Stimulated activated CD4-positive, alpha-beta T cell treated with anti-CD3 and anti-CD28 coated beads, TNF-alpha, amount 100 ng/mL, for 24 hours (primary cell): ENCODE measurements at regions not wholly inside any gene's neighbourhood (a gene's known extent, or its start where the extent isn't known, plus 50 kb on each side); places are given as distances from the start of the nearest gene placed in this dataset.

ENCODE experiments used
- DNase-seq, 3 experiments: peaks; one replicate each; pipeline ENCODE4 v3.0.0-alpha.2; 2020; ENCODE audit warnings: low read depth in 3 of 3

DNA sequence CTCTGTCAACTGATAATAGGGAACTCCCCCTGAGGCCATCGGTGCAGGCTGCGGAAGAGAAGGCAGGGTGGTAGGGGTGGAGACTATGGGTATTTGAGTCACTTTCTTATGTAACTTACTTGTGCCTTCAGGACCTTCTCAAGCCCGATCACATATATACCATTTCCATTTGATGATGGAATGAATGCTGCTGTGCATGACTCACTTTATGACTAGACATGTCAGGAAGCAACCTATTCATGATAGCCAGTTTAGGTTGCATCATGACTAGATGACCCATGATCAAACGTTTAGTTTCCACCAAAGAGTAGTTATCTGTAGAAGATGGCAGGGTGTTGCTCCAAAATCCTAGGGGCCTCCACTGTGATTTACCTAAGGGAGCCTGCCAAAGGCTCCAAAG is 435.5 kb downstream of the DTHD1 start:
- no peak for DNase-seq

DNA sequence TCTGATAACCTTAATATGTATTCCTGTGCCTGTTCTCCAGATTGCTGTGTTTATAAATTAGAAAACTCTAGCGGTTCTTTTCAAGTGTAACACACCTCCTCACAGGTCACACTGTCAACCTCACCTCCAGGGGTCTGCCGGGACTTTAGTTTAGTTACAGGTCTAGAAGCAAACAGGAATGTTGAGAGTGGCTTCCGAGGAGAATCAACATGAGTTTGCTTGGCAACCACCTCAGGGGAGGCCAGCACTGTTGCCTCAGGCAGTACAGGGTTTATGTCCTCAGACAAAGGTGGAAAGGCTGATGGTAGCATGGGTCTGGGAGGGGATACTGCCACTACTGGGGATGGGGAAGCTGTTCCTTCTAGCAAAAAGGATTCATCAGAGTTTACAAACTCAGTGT is 438.0 kb downstream of the DTHD1 start:
- DNase-seq, result no peak

DNA sequence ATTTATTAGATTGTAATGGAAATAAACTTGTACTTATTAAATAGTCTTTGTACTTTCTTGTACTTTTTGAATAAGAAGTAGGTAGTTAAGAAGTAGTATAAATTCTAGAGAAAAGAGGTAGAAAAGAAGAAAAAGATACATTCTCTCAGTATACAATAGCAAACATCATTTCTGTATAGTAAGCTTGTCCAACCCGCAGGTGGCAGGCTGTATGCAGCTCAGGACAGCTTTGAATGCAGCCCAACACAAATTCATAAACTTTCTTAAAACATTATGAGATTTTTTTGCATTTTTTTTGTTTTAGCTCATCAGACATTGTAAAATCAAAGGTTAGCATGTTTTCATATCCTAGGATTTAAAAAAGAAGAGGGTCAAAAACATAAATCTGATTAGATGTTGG is 441.6 kb downstream of the DTHD1 start:
- DNase-seq, result no peak

DNA sequence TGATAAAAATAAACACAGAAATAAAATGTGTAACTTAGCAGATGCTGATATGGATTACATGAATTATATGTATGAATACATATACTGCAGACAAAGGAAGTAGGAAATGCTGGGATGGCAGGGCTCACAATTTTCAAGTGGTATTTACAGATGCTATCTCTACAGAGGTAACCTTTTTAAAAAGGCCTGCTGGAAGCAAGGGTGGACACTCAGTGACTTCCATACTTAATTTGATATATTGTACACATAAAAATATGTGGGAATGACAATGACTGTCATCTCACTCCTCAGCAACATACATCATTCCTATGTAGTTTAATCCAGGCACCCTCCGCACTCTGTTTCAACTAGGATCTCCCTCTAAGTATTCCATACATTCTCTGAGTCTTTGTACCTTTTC is 452.9 kb downstream of the DTHD1 start:
- no peak for DNase-seq

DNA sequence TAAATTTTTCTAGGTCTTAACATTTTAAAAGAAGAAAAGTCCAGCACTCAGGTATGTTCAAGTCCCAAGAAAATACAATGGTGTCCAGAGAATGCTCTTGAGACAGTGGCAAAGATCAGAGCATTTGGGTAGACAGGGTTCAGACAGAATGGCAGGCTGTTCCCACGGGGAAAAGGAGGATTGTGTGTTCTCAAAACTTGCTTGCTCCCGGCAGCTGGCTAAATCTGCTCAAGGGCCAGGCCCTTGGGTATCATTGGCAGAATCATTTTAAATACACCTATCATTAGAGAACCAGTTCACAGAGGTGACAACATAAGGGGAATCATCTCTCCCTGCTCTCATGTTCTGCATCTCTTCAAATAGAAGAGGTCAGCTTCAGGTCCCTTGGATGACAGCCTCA is 456.3 kb downstream of the DTHD1 start:
- DNase-seq, result no peak

DNA sequence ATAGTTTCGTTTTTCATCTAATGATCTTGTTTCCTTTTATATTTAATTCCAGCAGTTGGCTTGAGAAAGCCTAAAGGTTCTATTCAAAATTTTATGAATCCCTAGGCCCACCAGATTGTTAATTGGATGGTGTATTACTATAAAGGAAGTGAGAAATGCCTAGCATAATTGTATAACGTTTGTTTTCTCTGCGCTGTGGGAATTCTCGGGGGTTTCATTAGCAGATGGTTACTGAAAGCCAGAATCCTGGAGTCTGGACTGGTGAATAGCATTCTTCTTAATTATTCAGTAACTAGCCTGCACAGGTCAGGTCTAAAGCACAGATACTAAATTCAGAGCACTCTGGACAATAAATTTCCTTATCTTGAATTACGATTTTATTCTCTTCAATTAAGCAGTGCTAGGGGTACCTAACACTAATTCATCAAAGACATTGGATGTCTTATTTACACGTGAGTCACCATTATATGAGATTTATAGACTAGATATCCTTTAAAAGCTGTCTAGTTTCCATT is 459.4 kb downstream of the DTHD1 start:
- no peak for DNase-seq

DNA sequence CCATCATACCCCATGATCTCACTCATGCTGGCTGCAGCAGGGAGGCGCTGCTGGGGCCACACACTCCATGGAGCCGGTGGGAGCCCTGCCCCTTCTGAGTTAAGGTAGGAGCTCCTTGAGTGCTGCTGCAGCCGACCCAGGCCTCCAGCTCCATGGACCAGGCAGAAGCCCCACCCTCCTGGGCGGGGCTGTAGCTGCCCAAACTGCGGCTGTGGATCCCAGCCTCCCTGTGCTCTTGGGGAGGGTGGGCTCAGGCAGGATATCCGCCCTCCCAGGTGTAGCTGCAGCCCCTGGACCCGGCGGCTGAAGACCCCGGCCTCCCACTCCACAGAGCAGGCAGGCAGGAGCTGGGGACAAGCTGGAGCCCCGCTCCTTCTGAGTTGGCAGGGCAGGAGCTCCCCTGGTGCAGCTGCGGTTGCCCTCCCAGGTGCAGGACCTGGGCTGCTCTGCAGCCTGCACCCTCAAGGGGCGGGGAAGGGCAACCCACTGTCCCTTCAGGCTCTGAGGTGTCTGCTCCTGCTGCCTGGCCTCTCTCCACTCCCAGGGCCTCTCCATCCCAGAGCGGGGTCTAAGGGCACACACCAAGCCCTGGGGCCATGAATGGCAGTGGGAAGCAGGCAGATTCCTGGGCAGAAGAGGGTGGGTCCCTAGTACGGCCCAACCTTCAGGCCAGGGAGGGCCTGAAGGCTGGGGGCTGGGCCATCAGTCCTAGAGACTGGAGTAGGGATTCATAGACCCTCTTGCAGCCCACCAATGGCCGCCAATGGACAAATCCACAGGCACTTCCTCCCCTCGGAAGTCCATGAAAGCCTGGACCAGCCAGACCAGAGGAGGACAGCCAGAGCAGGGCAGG is 466.1 kb downstream of the DTHD1 start:
- no peak for DNase-seq

DNA sequence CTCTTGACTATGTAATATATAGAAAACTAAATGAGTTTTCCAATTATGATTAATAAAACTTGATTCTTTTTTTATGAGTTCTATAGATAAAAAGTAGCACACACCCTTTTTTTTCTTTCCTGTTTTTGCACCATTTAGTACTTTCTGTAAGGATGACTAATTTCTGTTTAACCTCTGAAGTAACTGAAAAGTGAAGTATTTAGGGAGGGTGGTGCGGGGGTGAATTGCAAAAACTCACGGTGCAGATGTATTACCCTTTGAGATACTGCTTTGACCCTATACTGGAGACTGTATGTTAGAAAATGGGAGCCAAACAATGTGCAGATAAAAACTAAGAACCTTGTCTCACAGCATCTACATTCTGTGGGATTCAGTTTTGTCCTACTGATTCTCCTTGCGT is 471.6 kb downstream of the DTHD1 start:
- no peak for DNase-seq

DNA sequence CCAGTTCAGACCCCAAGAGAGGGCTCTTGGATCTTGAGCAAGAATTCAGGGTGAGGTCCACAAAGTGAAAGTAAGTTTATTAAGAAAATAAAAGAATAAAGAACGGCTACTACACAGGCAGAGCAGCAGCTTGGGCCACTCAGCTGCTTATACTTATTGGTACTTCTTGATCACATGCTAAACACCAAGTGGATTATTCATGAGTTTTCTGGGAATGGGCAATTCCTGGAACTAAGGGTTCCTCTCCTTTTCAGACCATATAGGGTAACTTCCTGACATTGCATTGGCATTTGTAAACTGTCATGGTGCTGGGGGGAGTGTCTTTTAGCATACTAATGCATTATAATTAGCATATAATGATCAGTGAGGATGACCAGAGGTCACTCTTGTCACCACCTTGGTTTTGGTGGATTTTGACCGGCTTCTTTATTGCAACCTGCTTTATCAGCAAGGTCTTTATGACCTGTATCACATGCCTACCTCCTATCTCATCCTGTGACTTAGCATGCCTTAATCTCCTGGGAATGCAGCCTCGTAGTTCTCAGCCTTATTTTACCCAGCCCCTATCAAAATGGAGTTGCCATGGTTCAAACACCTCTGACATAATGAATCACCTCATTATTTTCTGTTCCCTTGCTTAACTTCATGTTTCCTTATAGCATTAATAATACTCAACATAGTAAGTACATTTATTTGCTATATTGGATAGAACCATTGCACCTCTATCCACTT is 476.3 kb downstream of the DTHD1 start:
- no peak for DNase-seq

DNA sequence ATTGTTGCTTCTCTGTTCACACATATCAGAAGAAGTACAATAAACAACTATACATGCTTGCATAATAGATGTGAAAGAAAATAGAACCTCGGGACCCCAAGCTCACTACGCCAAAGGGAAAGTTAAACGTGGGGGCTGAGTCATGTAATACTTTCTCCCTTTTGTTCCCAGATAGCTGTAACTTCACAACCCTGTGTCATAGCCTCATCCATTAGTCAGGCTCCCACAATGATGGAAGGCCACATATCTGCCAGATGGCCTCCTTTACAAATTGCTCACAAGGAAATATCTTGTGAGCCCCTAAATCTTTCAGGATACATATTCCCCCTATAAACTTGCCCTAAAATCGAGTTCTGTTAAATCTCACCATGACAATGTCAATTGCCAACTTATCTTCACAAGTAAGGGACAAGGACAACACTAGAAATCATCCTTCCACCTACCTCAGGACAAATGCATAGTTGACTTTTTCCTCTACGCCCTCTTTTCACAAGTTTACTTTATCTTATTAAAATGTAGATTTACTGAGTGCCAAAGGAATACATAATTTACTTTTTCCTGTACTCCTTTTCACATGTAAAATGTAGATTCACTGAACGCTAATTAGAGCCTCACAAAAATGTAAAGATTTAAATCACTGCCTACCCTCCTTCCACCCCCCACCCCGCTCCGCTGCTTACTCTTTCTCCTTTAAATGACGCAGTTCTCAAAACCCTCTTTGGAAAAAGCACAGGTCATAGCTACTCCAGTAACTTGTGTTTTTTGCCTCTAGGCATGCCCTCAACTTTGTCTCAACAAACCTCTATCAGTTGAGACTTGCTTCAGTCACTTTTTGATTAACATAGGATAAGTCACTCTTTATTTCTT is 477.1 kb downstream of the DTHD1 start:
- DNase-seq, result no peak

DNA sequence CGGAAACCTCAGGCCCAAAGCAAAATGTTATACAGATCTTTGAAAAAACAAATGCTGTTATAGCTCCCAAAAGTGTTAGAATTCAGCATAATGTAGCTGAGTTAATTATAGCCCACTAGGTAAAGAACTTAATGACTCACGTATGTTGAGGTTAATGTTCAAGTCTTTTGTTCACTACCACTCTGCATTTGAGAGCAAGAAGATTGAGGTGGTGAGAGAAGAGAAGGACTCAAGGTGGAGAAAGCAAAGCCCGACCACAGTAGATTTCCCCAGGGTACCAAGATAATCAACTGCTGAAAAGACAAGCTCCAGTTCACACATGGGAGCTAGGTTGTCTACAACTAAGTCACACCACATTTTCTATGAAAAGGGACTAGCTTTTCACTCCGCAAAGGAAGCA is 480.2 kb downstream of the DTHD1 start:
- DNase-seq, result no peak

DNA sequence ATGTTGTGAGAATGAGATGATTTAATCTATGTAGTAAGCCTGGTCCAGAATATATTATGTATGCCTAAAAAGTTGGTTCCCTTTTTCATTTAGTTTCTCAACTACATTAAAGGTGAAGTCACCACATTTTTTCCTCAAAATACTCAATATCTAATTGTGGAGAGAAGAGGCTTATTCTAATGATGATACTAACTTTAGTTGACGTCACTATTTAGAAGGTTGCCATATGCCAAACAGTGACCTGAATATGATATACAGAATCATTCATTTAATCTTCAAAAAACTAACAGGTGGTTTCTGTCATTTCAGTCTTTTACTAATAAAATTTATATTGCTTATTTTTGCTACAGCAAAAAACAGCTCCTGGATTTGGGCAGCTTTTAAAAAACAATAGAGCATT is 480.7 kb upstream of the NWD2 start:
- DNase-seq, result no peak

DNA sequence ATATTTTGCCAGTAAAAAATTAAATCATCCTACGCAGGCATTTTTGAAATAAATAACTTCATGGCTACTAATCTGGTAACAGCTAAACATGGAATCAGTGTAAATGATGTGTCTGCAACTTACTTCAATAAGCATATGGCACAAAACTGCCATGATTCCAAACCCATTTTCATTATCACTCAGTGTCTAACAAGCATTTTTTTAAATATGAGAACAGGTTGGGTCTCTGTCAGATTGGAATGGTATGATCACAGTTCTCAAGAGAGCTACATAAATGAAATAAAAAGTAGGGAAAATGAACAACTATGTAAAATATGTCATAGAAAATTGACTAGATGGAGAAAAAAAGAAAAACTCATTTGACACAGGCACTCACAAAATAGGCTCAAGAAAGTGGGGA is 476.9 kb upstream of the NWD2 start:
- DNase-seq, result no peak

DNA sequence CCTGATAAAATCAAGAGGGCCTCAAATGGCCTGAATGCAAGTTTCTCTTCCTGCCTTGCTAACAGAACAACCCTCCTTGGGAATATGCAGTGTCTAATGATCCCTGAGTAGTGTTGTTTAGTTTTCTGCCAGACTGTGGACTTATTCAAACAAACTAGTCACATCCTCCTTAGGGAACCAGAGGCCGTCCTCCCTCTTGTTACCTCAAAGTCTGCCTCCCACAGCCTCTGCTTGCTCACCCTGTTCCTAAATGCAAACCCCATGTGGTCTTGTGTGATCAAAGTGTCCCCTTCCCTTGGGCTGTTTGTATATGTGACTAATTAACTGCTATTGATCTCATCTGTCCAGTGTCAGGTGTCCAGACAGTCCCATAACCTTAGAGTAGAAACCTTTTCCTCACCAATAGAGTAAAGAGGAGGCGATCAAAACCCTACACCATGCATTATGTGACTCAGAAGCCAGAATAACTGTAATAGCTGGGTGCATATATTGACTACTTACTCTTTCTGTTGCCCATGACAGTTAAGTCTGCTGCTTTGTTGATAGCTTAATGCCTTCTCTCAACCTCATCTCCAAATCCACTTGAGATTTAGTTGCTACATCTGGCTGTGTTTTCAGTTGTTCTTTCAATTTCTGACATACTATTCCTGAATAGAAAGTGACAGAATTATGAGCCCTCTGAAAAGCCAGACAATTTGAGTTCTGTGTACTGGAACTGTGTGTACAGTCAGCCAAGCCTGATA is 473.0 kb upstream of the NWD2 start:
- DNase-seq, result no peak

DNA sequence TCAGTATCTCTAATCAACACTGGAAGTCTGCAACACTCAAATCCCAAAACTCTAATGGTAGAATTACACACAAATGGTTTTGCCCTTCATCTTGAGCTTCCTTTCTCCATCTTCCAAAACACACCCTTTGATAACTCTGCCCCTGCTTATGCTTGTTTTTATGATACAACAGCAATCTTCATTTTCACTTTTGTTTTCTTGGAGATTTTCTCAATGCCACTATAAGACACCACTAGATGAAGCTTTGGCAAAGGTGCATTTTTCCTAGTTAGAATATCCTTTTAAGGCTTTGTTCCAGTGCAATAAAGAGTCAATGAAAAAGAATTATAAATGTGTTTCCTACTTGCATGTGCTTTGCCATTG is 472.4 kb upstream of the NWD2 start:
- DNase-seq, result no peak

DNA sequence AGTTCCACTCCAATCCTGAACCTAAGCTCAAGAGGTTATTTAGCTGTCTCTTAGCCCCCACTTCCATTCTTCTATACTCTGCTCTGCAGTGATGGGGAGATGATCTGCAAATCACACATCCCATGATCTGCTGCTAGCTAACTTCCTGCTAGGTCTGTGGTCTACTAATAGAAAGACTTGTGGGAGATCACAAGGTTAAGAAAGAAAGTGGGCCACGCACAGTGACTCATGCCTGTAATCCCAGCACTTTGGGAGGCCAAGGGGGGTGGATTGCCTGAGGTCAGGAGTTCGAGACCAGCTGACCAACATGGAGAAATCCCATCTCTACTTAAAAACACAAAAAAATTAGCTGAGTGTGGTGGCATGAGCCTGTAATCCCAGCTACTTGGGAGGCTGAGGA is 471.1 kb upstream of the NWD2 start:
- DNase-seq, result no peak

DNA sequence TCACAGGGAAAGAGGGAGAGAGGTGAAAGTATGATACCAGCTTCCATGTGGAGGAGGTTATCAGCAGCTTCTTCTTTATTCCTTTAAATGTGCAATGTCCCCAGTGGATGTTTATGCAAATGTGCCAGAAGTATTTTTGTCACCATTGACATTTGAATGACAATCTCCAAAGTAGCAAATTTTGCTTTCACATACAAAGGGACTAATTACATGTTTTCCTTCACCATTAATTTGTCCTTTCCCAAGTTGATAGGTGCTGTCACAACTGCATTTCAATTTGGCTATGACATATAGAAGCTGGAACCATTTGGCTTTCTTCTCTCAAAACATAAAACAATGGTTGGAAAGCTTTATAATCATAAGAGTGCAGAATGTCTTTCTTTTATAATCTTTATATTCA is 469.0 kb upstream of the NWD2 start:
- DNase-seq, result no peak

DNA sequence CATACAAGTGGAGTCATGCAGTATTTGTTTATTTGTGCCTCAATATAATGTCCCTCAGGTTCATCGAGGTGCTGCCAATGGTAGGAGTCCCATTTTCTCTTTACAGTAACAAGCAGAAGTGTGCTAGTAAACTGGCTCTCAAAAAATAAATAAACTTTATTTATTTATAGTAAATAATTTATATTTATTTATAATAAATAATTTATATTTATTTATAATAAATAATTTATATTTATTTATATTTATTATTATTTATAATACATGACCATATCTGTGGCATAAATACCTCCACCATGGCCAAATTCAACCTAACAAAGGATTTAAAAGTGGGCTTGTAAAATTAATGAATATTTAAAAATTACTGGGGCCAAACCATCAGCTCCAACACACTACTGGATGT is 464.9 kb upstream of the NWD2 start:
- no peak for DNase-seq

DNA sequence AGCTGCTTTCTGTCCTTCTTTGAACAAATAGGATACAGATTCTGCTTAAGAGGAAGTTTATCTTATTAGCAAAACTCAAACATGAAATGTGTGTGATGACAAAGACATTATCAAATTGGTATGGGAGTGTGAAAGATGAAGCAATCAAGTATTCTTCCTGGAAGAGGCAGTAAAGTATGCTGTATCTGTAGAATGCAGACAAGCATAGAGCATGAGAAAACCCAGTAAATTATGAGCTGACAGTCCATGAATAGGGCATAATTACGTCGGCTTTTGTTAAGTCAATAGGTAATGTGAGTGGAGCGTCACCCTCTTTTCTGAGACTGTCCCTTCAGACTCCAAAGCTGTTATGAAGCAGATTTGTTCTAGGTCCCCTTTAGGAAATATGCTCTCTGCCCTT is 458.6 kb upstream of the NWD2 start:
- no peak for DNase-seq

DNA sequence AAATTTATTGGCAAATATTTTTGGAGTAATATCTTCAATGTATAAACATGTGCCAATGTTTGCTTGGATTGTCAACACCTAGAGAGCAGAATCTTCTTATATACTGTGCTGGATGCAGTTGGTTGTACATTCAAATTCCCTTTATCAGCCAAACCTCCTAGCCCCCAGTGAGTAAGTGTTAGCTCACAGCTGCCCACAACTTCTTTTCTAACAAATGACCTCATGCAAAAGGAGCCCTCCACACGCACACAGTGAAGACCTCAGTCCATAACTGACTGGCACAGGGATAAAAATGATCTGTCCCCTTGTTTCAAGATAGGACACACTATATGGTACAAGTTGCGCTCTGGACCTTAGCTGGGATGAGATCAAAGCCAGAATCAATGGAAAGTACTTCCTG is 458.0 kb upstream of the NWD2 start:
- no peak for DNase-seq

DNA sequence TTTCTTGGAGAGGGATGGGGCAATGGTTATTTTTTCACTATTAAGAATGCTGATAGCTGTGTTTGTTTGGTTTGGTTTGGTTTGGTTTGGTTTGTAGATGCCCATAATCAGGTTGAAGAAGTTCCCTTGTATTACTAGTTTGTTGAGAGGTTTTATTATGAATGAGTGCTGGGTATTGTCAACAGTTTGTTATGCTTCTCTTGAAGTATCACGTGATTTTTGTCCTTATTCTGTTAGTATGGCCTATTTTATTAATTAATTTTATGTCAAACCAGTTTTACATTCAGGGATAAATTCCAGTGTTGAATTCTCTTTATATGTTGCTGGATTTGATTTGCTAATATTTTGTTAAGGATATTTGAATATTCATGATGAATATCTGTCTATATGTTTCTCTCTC is 449.8 kb upstream of the NWD2 start:
- DNase-seq, result no peak

DNA sequence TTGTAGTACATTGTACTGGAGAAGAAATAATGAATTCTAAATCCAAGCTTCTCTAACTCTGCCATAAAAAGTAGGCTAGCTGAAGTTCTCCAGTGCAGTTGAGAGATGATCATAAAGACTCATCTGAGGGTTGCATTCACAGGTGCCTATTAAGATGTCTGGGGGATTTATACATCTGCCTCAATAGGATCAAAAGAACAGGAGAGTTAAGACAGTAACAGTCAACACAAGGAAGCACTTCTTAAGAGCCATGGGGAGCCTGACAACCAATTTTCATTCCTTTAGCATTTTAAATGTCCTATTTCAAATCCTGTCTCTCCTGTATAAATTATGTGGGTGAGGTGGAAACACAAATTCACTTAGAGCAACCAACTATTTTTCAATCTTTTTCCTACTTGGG is 432.4 kb upstream of the NWD2 start:
- DNase-seq, result no peak
